CD14-positive monocyte (primary cell): ENCODE measurements at regions not wholly inside any gene's neighbourhood (a gene's known extent, or its start where the extent isn't known, plus 50 kb on each side); places are given as distances from the start of the nearest gene placed in this dataset.

ENCODE experiments used
- DNase-seq, 3 donors: peaks; one replicate each; pipeline ENCODE4 v3.0.0-alpha.2; 2011 to 2022
- H2AFZ ChIP-seq: 2 replicates; pipeline ENCODE4 v1.6.0; 2012; ENCODE audit warnings: mild to moderate bottlenecking, low read depth, low read length, inconsistent platforms; ENCODE audit not compliant: insufficient read depth, poor library complexity, severe bottlenecking
- H3K27ac ChIP-seq, 2 donors: 1 replicate in 1 of 2; 2 replicates in 1 of 2; pipeline ENCODE4 v1.5.1; 2012 to 2013; ENCODE audit warnings: low read length in 2 of 2, control low read depth in 1 of 2, inconsistent platforms in 1 of 2, low read depth in 1 of 2, mild to moderate bottlenecking in 1 of 2
- H3K27me3 ChIP-seq, 2 donors: one replicate each; pipeline versions ENCODE4 v1.6.0 to v1.6.1; 2011 to 2013; ENCODE audit warnings: low read length in 2 of 2; ENCODE audit not compliant: control insufficient read depth in 2 of 2, insufficient read depth in 2 of 2
- H3K36me3 ChIP-seq, 2 donors: replicated peaks in 1 of 2; 1 replicate in 1 of 2; 2 replicates in 1 of 2; pipeline versions ENCODE4 v1.5.1 to v1.6.1; 2012 to 2013; ENCODE audit warnings: low read length in 2 of 2, control low read depth in 1 of 2, inconsistent platforms in 1 of 2, mild to moderate bottlenecking in 1 of 2; ENCODE audit not compliant: insufficient read depth in 2 of 2, control insufficient read depth in 1 of 2
- H3K4me1 ChIP-seq, 2 donors: 1 replicate in 1 of 2; 2 replicates in 1 of 2; pipeline versions ENCODE4 v1.5.1 to v1.6.1; 2012 to 2013; ENCODE audit warnings: low read length in 2 of 2, control low read depth in 1 of 2, inconsistent platforms in 1 of 2, mild to moderate bottlenecking in 1 of 2, moderate library complexity in 1 of 2; ENCODE audit not compliant: insufficient read depth in 2 of 2, control insufficient read depth in 1 of 2
- H3K4me2 ChIP-seq: replicated peaks from 2 replicates; pipeline ENCODE3; 2012; ENCODE audit warnings: low read length, moderate library complexity, mild to moderate bottlenecking; ENCODE audit not compliant: poor library complexity, severe bottlenecking; ENCODE audit errors: extremely low read depth
- H3K4me3 ChIP-seq, 3 experiments: fragments of 200-600 bp in 1 of 3; sonication (generic) in 1 of 3; replicated peaks in 1 of 3; 1 replicate in 2 of 3; 2 replicates in 1 of 3; pipeline ENCODE4 v1.5.1; 2011 to 2013; ENCODE audit warnings: low read length in 3 of 3, mild to moderate bottlenecking in 3 of 3, control low read depth in 2 of 3, low read depth in 2 of 3, inconsistent platforms in 1 of 3, moderate library complexity in 1 of 3
- H3K79me2 ChIP-seq: 2 replicates; pipeline ENCODE4 v1.6.0; 2012; ENCODE audit warnings: mild to moderate bottlenecking, control low read depth, inconsistent platforms, low read length, moderate library complexity; ENCODE audit not compliant: insufficient read depth
- H3K9ac ChIP-seq: 2 replicates; pipeline ENCODE4 v1.6.0; 2017; ENCODE audit warnings: low read length, mild to moderate bottlenecking; ENCODE audit not compliant: insufficient read depth, poor library complexity, severe bottlenecking
- H3K9me3 ChIP-seq, 2 donors: replicated peaks in 1 of 2; 1 replicate in 1 of 2; 2 replicates in 1 of 2; pipeline versions ENCODE4 v1.5.1 to v1.6.1; 2012 to 2013; ENCODE audit warnings: low read length in 2 of 2, control low read depth in 1 of 2; ENCODE audit not compliant: control insufficient read depth in 1 of 2, insufficient read depth in 1 of 2
- H4K20me1 ChIP-seq: 2 replicates; pipeline ENCODE4 v1.6.0; 2012; ENCODE audit warnings: mild to moderate bottlenecking, low read length, control low read depth, moderate library complexity; ENCODE audit not compliant: insufficient read depth
- H3K27ac Mint-ChIP-seq, 7 donors: one replicate each; pipeline ENCODE4 v1.8.0; 2020; ENCODE audit warnings: mild to moderate bottlenecking in 7 of 7, mixed read lengths in 7 of 7, moderate library complexity in 6 of 7, inconsistent platforms in 2 of 7
- H3K27me3 Mint-ChIP-seq, 3 donors: one replicate each; pipeline ENCODE4 v1.8.0; 2021 to 2022; ENCODE audit warnings: low read depth in 3 of 3, mild to moderate bottlenecking in 3 of 3, mixed read lengths in 3 of 3, moderate library complexity in 3 of 3, inconsistent platforms in 1 of 3
- H3K36me3 Mint-ChIP-seq, 2 donors: one replicate each; pipeline ENCODE4 v1.8.0; 2020; ENCODE audit warnings: mixed read lengths in 2 of 2, inconsistent platforms in 1 of 2, mild to moderate bottlenecking in 1 of 2
- H3K4me1 Mint-ChIP-seq: one replicate; pipeline ENCODE4 v1.8.0; 2020; ENCODE audit warnings: mild to moderate bottlenecking, mixed read lengths
- H3K4me3 Mint-ChIP-seq, 2 donors: one replicate each; pipeline ENCODE4 v1.8.0; 2020; ENCODE audit warnings: mild to moderate bottlenecking in 2 of 2, mixed read lengths in 2 of 2, moderate library complexity in 1 of 2
- H3K9me3 Mint-ChIP-seq, 7 donors: one replicate each; pipeline ENCODE4 v1.8.0; 2020 to 2022; ENCODE audit warnings: mixed read lengths in 7 of 7, mild to moderate bottlenecking in 6 of 7, moderate library complexity in 6 of 7, inconsistent platforms in 2 of 7
- CTCF ChIP-seq: fragments of 200-600 bp; IDR thresholded peaks from one replicate; pipeline ENCODE4 v1.8.0; 2022; ENCODE audit warnings: antibody characterized with exemption, mild to moderate bottlenecking
- WGBS: methylation state at CpG from one replicate; pipeline ENCODE4 v1.1.5; 2013; ENCODE audit warnings: missing lambda C conversion rate; ENCODE audit not compliant: insufficient coverage; 5-methylcytosine and 5-hydroxymethylcytosine counted together
- intact Hi-C, 2 donors: fragments of 100-400 bp; cut with micrococcal nuclease; formaldehyde crosslinking; loops; one replicate each; pipeline versions ENCODE4 v1.15.0 to v1.15.1; 2023

- no peaks in the 10 kb centered on the region for H3K36me3 Mint-ChIP-seq
- Histone ChIP-seq H3K4me2 (no peak overlapping the region), H3K27me3 (no peaks in the 10 kb centered on the region), H3K79me2 (no peaks in the 10 kb centered on the region), H3K36me3 (no peaks in the 10 kb centered on the region), H3K4me3 (no peak overlapping the region), H2AFZ (no peak overlapping the region), H3K4me1 (no peaks in the 10 kb centered on the region), H3K27ac (no peak overlapping the region), H3K9ac (no peak overlapping the region), H3K9me3 (no peaks in the 10 kb centered on the region), H4K20me1 (no peaks in the 10 kb centered on the region)
- H3K4me1 Mint-ChIP-seq = no peaks in the 10 kb centered on the region
- DNase-seq = no peak
- H3K9me3 Mint-ChIP-seq = no peaks in the 10 kb centered on the region
- no CpG with 5 or more reads among the region's 4 CpGs for WGBS
- no peak for TF ChIP-seq CTCF
- H3K27ac Mint-ChIP-seq = no peak overlapping the region
- intact Hi-C loops = no loop called here
- H3K4me3 Mint-ChIP-seq = no peak overlapping the region
- H3K27me3 Mint-ChIP-seq = peaks cover 2 to 13% (median 3%) of the 10 kb centered on the region in 3 donors
These were observed 68.1 kb upstream of the RRP15 start for GRCh38 chr1:218217040-218217439.

GRCh38 chr1:218219460-218219859 lies 65.6 kb upstream of the RRP15 start:
- H3K27ac Mint-ChIP-seq = no peak overlapping the region
- H3K9ac ChIP-seq = no peak overlapping the region
- no peaks in the 10 kb centered on the region for H3K36me3 Mint-ChIP-seq
- no peaks in the 10 kb centered on the region for H3K79me2 ChIP-seq
- no peak overlapping the region for H3K27ac ChIP-seq
- 75% methylated on average over 1 of the region's 2 CpGs for WGBS
- no peak overlapping the region for H3K4me3 Mint-ChIP-seq
- H3K9me3 Mint-ChIP-seq = peaks cover 0 to 2% (median 0%) of the 10 kb centered on the region in 7 donors
- H3K27me3 Mint-ChIP-seq = peaks cover 2 to 12% (median 3%) of the 10 kb centered on the region in 3 donors
- no peak overlapping the region for H2AFZ ChIP-seq
- intact Hi-C loops = no loop called here
- H3K9me3 ChIP-seq = no peaks in the 10 kb centered on the region
- no peaks in the 10 kb centered on the region for H3K4me1 Mint-ChIP-seq
- no peak overlapping the region for H3K4me3 ChIP-seq
- no peak for TF ChIP-seq CTCF
- no peak overlapping the region for H3K4me2 ChIP-seq
- H3K4me1 ChIP-seq = no peaks in the 10 kb centered on the region
- DNase-seq = no peak
- H4K20me1 ChIP-seq = no peaks in the 10 kb centered on the region
- H3K27me3 ChIP-seq = no peaks in the 10 kb centered on the region
- H3K36me3 ChIP-seq = no peaks in the 10 kb centered on the region
